Kasumi-1 (cell line): ENCODE measurements at regions not wholly inside any gene's neighbourhood (a gene's known extent, or its start where the extent isn't known, plus 50 kb on each side); places are given as distances from the start of the nearest gene placed in this dataset.
"Not testable (repeated sequence)": the region's sequence is repeated elsewhere in the genome, so short reads cannot be mapped to it uniquely, and the experiment has no call there.

Experiments
- DNase-seq, 2 experiments: peaks; one replicate each; lab custom pipeline; 2025; lab: John Stamatoyannopoulos, UW

GRCh38 chr9:82722561-82722960, 340.4 kb downstream of the RASEF start:
- DNase-seq = no peak

- DNase-seq = no peak
These were observed 336.3 kb downstream of the RASEF start for GRCh38 chr9:82726424-82727276.

- no peak for DNase-seq
These were observed 333.8 kb downstream of the RASEF start for GRCh38 chr9:82729141-82729540.

GRCh38 chr9:82729991-82730589, 332.9 kb downstream of the RASEF start:
- no peak for DNase-seq

GRCh38 chr9:82732928-82733327, 330.0 kb downstream of the RASEF start:
- no peak for DNase-seq

- no peak for DNase-seq
These were observed 326.8 kb downstream of the RASEF start for GRCh38 chr9:82736126-82736525.

- DNase-seq = no peak
These were observed 326.2 kb downstream of the RASEF start for GRCh38 chr9:82736701-82737100.

GRCh38 chr9:82745919-82746318, 317.0 kb downstream of the RASEF start:
- DNase-seq = peak in 1 of 2 experiments; percentile 11

- no peak for DNase-seq
These were observed 312.5 kb downstream of the RASEF start for GRCh38 chr9:82750411-82750913.

- no peak for DNase-seq
These were observed 305.0 kb downstream of the RASEF start for GRCh38 chr9:82757924-82758323.

- no peak for DNase-seq
These were observed 301.9 kb downstream of the RASEF start for GRCh38 chr9:82761027-82761426.

- no peak for DNase-seq
These were observed 301.0 kb downstream of the RASEF start for GRCh38 chr9:82761956-82762355.

- no peak for DNase-seq
These were observed 299.3 kb downstream of the RASEF start for GRCh38 chr9:82763656-82764055.

GRCh38 chr9:82764061-82764668, 298.8 kb downstream of the RASEF start:
- peak; percentile 52 to 54 for DNase-seq

GRCh38 chr9:82774707-82775231, 288.2 kb downstream of the RASEF start:
- DNase-seq = not testable (repeated sequence)

- no peak for DNase-seq
These were observed 286.4 kb downstream of the RASEF start for GRCh38 chr9:82776508-82776907.

- no peak for DNase-seq
These were observed 285.6 kb downstream of the RASEF start for GRCh38 chr9:82777366-82777765.

GRCh38 chr9:82778923-82779322, 284.0 kb downstream of the RASEF start:
- DNase-seq = not testable (repeated sequence)

- no peak for DNase-seq
These were observed 282.9 kb downstream of the RASEF start for GRCh38 chr9:82780017-82780416.

- no peak for DNase-seq
These were observed 281.0 kb downstream of the RASEF start for GRCh38 chr9:82781921-82782392.

- no peak for DNase-seq
These were observed 279.9 kb downstream of the RASEF start for GRCh38 chr9:82783045-82783444.

GRCh38 chr9:82784589-82784988, 278.4 kb downstream of the RASEF start:
- no peak for DNase-seq
